Activated B cell treated with CpG ODN at 0.5 μM for 24 hours (primary cell): ENCODE measurements at regions not wholly inside any gene's neighbourhood (a gene's known extent, or its start where the extent isn't known, plus 50 kb on each side); places are given as distances from the start of the nearest gene placed in this dataset.

Source experiments
- ATAC-seq: fragments of 200-7000 bp; cut with Tn5 transposase; one replicate; pipeline ENCODE4 v1.10.0; 2021; ENCODE audit warnings: low read depth, mild to moderate bottlenecking, moderate library complexity
- CTCF ChIA-PET: fragments of 350-600 bp; sonication (Branson Sonifier 250); formaldehyde crosslinking; loops from one replicate; lab custom pipeline; 2021; ENCODE audit warnings: antibody characterized with exemption; lab: Charles Lee
- POLR2A ChIA-PET: fragments of 350-600 bp; sonication (Branson Sonifier 250); formaldehyde crosslinking; loops from one replicate; lab custom pipeline; 2021; ENCODE audit warnings: antibody characterized with exemption; lab: Charles Lee
- DNase-seq: peaks from one replicate; pipeline ENCODE4 v3.0.0; 2022
- H3K27ac Mint-ChIP-seq: one replicate; pipeline ENCODE4 v1.8.0; 2020; ENCODE audit warnings: mixed read lengths
- H3K27me3 Mint-ChIP-seq: one replicate; pipeline ENCODE4 v1.8.0; 2021; ENCODE audit warnings: mixed read lengths
- H3K36me3 Mint-ChIP-seq: one replicate; pipeline ENCODE4 v1.8.0; 2021; ENCODE audit warnings: low read depth, mixed read lengths
- H3K4me1 Mint-ChIP-seq: one replicate; pipeline ENCODE4 v1.8.0; 2021; ENCODE audit warnings: mixed read lengths
- H3K4me3 Mint-ChIP-seq: one replicate; pipeline ENCODE4 v1.8.0; 2020; ENCODE audit warnings: mild to moderate bottlenecking, mixed read lengths
- H3K9me3 Mint-ChIP-seq: one replicate; pipeline ENCODE4 v1.8.0; 2020; ENCODE audit warnings: mixed read lengths
- CTCF ChIP-seq: fragments of 200-600 bp; IDR thresholded peaks from one replicate; pipeline ENCODE4 v1.8.0; 2022; ENCODE audit warnings: antibody characterized with exemption, mild to moderate bottlenecking
- intact Hi-C: fragments of 100-400 bp; cut with micrococcal nuclease; formaldehyde crosslinking; loops from one replicate; pipeline ENCODE4 v1.15.1; 2024

GRCh38 chr6:165950316-165950715, 217.3 kb downstream of the TBXT start:
- no peak overlapping the region for H3K27ac Mint-ChIP-seq
- H3K4me3 Mint-ChIP-seq = no peak overlapping the region
- intact Hi-C loops = no loop called here
- DNase-seq = no peak
- TF ChIP-seq CTCF = no peak
- no peak for ATAC-seq
- CTCF ChIA-PET = no interaction called here
- no peaks in the 10 kb centered on the region for H3K36me3 Mint-ChIP-seq
- no peaks in the 10 kb centered on the region for H3K4me1 Mint-ChIP-seq
- peaks cover 6% of the 10 kb centered on the region for H3K27me3 Mint-ChIP-seq
- H3K9me3 Mint-ChIP-seq = no peaks in the 10 kb centered on the region
- POLR2A ChIA-PET = no interaction called here

- Mint-ChIP-seq H3K27ac (no peak overlapping the region), H3K36me3 (no peaks in the 10 kb centered on the region), H3K4me3 (no peak overlapping the region), H3K27me3 (peaks cover 6% of the 10 kb centered on the region), H3K4me1 (no peaks in the 10 kb centered on the region), H3K9me3 (no peaks in the 10 kb centered on the region)
- no peak for TF ChIP-seq CTCF
- no peak for DNase-seq
- ChIA-PET CTCF (no interaction called here), POLR2A (no interaction called here)
- intact Hi-C loops = no loop called here
- ATAC-seq = no peak
Measured at GRCh38 chr6:165949324-165949723, 218.3 kb downstream of the TBXT start.

- intact Hi-C loops = no loop called here
- DNase-seq = no peak
- Mint-ChIP-seq H3K9me3 (no peaks in the 10 kb centered on the region), H3K27me3 (peaks cover under 1% of the 10 kb centered on the region), H3K4me3 (no peak overlapping the region), H3K27ac (no peak overlapping the region), H3K36me3 (no peaks in the 10 kb centered on the region), H3K4me1 (no peaks in the 10 kb centered on the region)
- TF ChIP-seq CTCF = no peak
- ChIA-PET POLR2A (no interaction called here), CTCF (no interaction called here)
- no peak for ATAC-seq
Measured at GRCh38 chr6:165944002-165944466, 223.6 kb downstream of the TBXT start.

GRCh38 chr6:165941786-165942185, 225.9 kb downstream of the TBXT start:
- Mint-ChIP-seq H3K27ac (no peak overlapping the region), H3K4me3 (no peak overlapping the region), H3K36me3 (no peaks in the 10 kb centered on the region), H3K27me3 (peaks cover under 1% of the 10 kb centered on the region), H3K9me3 (no peaks in the 10 kb centered on the region), H3K4me1 (no peaks in the 10 kb centered on the region)
- POLR2A ChIA-PET = no interaction called here
- no peak for TF ChIP-seq CTCF
- ATAC-seq (no peak), DNase-seq (no peak)
- intact Hi-C loops = no loop called here
- CTCF ChIA-PET = no interaction called here

GRCh38 chr6:165941249-165941775, 226.3 kb downstream of the TBXT start:
- Mint-ChIP-seq H3K36me3 (no peaks in the 10 kb centered on the region), H3K9me3 (no peaks in the 10 kb centered on the region), H3K4me3 (no peak overlapping the region), H3K27ac (no peak overlapping the region), H3K4me1 (no peaks in the 10 kb centered on the region), H3K27me3 (peaks cover 4% of the 10 kb centered on the region)
- POLR2A ChIA-PET = no interaction called here
- intact Hi-C loops = no loop called here
- DNase-seq (no peak), ATAC-seq (no peak)
- CTCF ChIA-PET = no interaction called here
- TF ChIP-seq CTCF = no peak
